GM10248 (cell line): ENCODE measurements at regions not wholly inside any gene's neighbourhood (a gene's known extent, or its start where the extent isn't known, plus 50 kb on each side); places are given as distances from the start of the nearest gene placed in this dataset.
"Not testable (repeated sequence)": the region's sequence is repeated elsewhere in the genome, so short reads cannot be mapped to it uniquely, and the experiment has no call there.

ENCODE experiments used
- CTCF ChIA-PET: fragments of 300-600 bp; sonication (Branson Sonifier 250); formaldehyde crosslinking; extraction: SDS; loops from one replicate; lab custom pipeline; 2021; ENCODE audit warnings: antibody characterized with exemption; lab: Yijun Ruan, JAX
- POLR2A ChIA-PET: fragments of 350-650 bp; sonication (Branson Sonifier 250); formaldehyde crosslinking; extraction: SDS; loops from one replicate; lab custom pipeline; 2020; ENCODE audit warnings: antibody characterized with exemption; lab: Yijun Ruan, JAX
- DNase-seq: peaks from one replicate; pipeline ENCODE4 v3.0.0; 2012; ENCODE audit errors: extremely low spot score
- CTCF ChIP-seq: IDR thresholded peaks from 2 replicates; pipeline ENCODE4 v1.5.1; 2012; ENCODE audit warnings: mild to moderate bottlenecking, low read depth; ENCODE audit errors: extremely low read depth, missing control alignments, control extremely low read depth

- no peak for TF ChIP-seq CTCF
- CTCF ChIA-PET = no interaction called here
- no peak for DNase-seq
- POLR2A ChIA-PET = no interaction called here
These were observed 405.0 kb upstream of the SLC39A10 start for GRCh38 chr2:195252018-195252417.

- ChIA-PET POLR2A (no interaction called here), CTCF (no interaction called here)
- DNase-seq = no peak
- no peak for TF ChIP-seq CTCF
These were observed 405.8 kb upstream of the SLC39A10 start for GRCh38 chr2:195251214-195251613.

GRCh38 chr2:195238826-195239225 is 418.2 kb upstream of the SLC39A10 start:
- no peak for TF ChIP-seq CTCF
- ChIA-PET CTCF (no interaction called here), POLR2A (no interaction called here)
- no peak for DNase-seq

GRCh38 chr2:195238379-195238778 is 418.6 kb upstream of the SLC39A10 start:
- ChIA-PET POLR2A (no interaction called here), CTCF (no interaction called here)
- no peak for TF ChIP-seq CTCF
- DNase-seq = no peak

GRCh38 chr2:195228547-195228946 is 428.5 kb upstream of the SLC39A10 start:
- POLR2A ChIA-PET, DNase-seq, CTCF ChIA-PET: not testable (repeated sequence)

GRCh38 chr2:195214072-195214471 is 443.0 kb upstream of the SLC39A10 start:
- TF ChIP-seq CTCF = no peak
- DNase-seq = no peak
- POLR2A ChIA-PET = no interaction called here
- CTCF ChIA-PET = no interaction called here

GRCh38 chr2:195212586-195212985 is 444.4 kb upstream of the SLC39A10 start:
- DNase-seq = no peak

More at GRCh38 chr2:195212586-195212985, 444.4 kb upstream of the SLC39A10 start:
- TF ChIP-seq CTCF = no peak
- POLR2A ChIA-PET = no interaction called here
- CTCF ChIA-PET = interaction anchor here (1.2 kb wide), 1 partner anchor 9 kb away, joined by 3 read pairs; no protein-coding TSS in a partner anchor
